ENCODE measurements at regions not wholly inside any gene's neighbourhood (a gene's known extent, or its start where the extent isn't known, plus 50 kb on each side); places are given as distances from the start of the nearest gene placed in this dataset.

DNA sequence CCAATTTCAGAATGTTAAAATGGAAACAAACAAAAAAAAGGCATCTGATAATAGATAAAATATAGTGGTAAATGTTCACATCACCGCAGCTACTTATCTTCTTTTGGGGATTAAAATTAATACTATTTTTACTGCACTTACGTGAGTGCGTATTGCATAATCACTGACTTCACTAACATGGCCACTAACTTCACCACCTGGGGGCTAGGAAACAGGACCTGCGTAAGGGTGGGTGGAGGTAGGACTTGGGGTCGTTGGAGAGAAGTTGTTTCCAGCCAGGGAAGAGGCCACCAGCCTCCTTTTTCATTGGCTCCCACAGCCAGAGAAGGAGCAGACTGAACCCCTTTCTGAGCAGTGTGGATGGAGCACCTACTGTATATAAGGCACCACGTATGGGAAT, 166.4 kb downstream of the SALL1 start:
- no peak for TF ChIP-seq CTCF (IDR thresholded peaks at IDR 0.05)
- no peak for TF ChIP-seq POLR2A (IDR thresholded peaks at IDR 0.05)
